GM23338 (cell line): ENCODE measurements at regions not wholly inside any gene's neighbourhood (a gene's known extent, or its start where the extent isn't known, plus 50 kb on each side); places are given as distances from the start of the nearest gene placed in this dataset.
"Not testable (repeated sequence)": the region's sequence is repeated elsewhere in the genome, so short reads cannot be mapped to it uniquely, and the experiment has no call there.

Experiments used
- ATAC-seq: fragments of 200-7000 bp; cut with Tn5 transposase; 3 replicates; pipeline ENCODE4 v1.9.1; 2020
- DNase-seq: peaks from one replicate; pipeline ENCODE4 v3.0.0-alpha.2; 2015; ENCODE audit warnings: low spot score
- H2AFZ ChIP-seq: fragments of 200-600 bp; sonication (generic); 2 replicates; pipeline ENCODE4 v1.8.0; 2016; ENCODE audit warnings: antibody characterized with exemption, mild to moderate bottlenecking, moderate library complexity
- H3F3A ChIP-seq: fragments of 200-600 bp; sonication (generic); replicated peaks from 2 replicates; pipeline ENCODE4 v1.8.0; 2017; ENCODE audit warnings: antibody characterized with exemption, mixed run types, low read depth
- H3K27ac ChIP-seq: fragments of 200-600 bp; sonication (generic); 2 replicates; pipeline ENCODE4 v1.6.1; 2016; ENCODE audit warnings: low read depth
- H3K27me3 ChIP-seq: fragments of 200-600 bp; sonication (generic); 2 replicates; pipeline ENCODE4 v1.8.0; 2016; ENCODE audit warnings: mild to moderate bottlenecking, mixed run types, moderate library complexity; ENCODE audit not compliant: insufficient read depth
- H3K36me3 ChIP-seq: fragments of 200-600 bp; sonication (generic); 2 replicates; pipeline ENCODE4 v1.8.0; 2016; ENCODE audit warnings: mild to moderate bottlenecking; ENCODE audit not compliant: insufficient read depth
- H3K4me1 ChIP-seq: fragments of 200-600 bp; sonication (generic); 2 replicates; pipeline ENCODE4 v1.8.0; 2016; ENCODE audit warnings: mild to moderate bottlenecking, moderate library complexity; ENCODE audit not compliant: insufficient read depth
- H3K4me2 ChIP-seq: fragments of 200-600 bp; sonication (generic); 2 replicates; pipeline ENCODE4 v1.7.1; 2017; ENCODE audit warnings: mixed run types
- H3K4me3 ChIP-seq: fragments of 200-600 bp; sonication (generic); 2 replicates; pipeline ENCODE4 v1.6.1; 2016; ENCODE audit warnings: mixed run types
- H3K79me2 ChIP-seq: fragments of 200-600 bp; sonication (generic); replicated peaks from 2 replicates; pipeline ENCODE4 v1.8.0; 2017; ENCODE audit warnings: mild to moderate bottlenecking; ENCODE audit not compliant: insufficient read depth
- H3K9me2 ChIP-seq: fragments of 200-600 bp; sonication (generic); 2 replicates; pipeline ENCODE4 v1.8.0; 2017; ENCODE audit not compliant: insufficient read depth
- H4K20me1 ChIP-seq: fragments of 200-600 bp; sonication (generic); replicated peaks from 2 replicates; pipeline ENCODE4 v1.8.0; 2017; ENCODE audit warnings: mild to moderate bottlenecking; ENCODE audit not compliant: insufficient read depth
- H3K27ac Mint-ChIP-seq: 2 replicates; pipeline ENCODE4 v1.8.0; 2020; ENCODE audit warnings: inconsistent platforms, mild to moderate bottlenecking, moderate library complexity, mixed read lengths
- H3K27me3 Mint-ChIP-seq: 3 replicates; pipeline ENCODE4 v1.8.0; 2022; ENCODE audit warnings: low read depth, mild to moderate bottlenecking, moderate library complexity, mixed read lengths, inconsistent platforms; ENCODE audit not compliant: insufficient read depth, poor library complexity
- H3K36me3 Mint-ChIP-seq: 3 replicates; pipeline ENCODE4 v1.8.0; 2021; ENCODE audit warnings: low read depth, mild to moderate bottlenecking, inconsistent platforms, moderate library complexity, mixed read lengths
- H3K4me1 Mint-ChIP-seq: 3 replicates; pipeline ENCODE4 v1.8.0; 2020; ENCODE audit warnings: mild to moderate bottlenecking, inconsistent platforms, mixed read lengths
- H3K4me3 Mint-ChIP-seq: 3 replicates; pipeline ENCODE4 v1.8.0; 2021; ENCODE audit warnings: moderate library complexity, mild to moderate bottlenecking, inconsistent platforms, mixed read lengths
- H3K9me3 Mint-ChIP-seq: 3 replicates; pipeline ENCODE4 v1.8.0; 2020; ENCODE audit warnings: moderate library complexity, mild to moderate bottlenecking, inconsistent platforms, mixed read lengths
- CREB1 ChIP-seq: fragments of 250-450 bp; sonication (Bioruptor Pico); IDR thresholded peaks from 2 replicates; pipeline ENCODE4 v1.5.0; 2020; ENCODE audit warnings: low read depth, mild to moderate bottlenecking, moderate library complexity
- CTCF ChIP-seq, 2 experiments: fragments of 200-600 bp in 1 of 2; sonication (generic) in 1 of 2; conservative IDR thresholded peaks; 2 replicates each; pipeline versions ENCODE4 v1.5.1 to v1.6.1; 2016 to 2017; ENCODE audit warnings: antibody characterized with exemption in 2 of 2, low read depth in 2 of 2, mild to moderate bottlenecking in 2 of 2, moderate library complexity in 1 of 2
- ETS1 ChIP-seq: IDR thresholded peaks from 2 replicates; pipeline ENCODE4 v1.6.1; 2016; ENCODE audit warnings: antibody characterized with exemption
- EZH2 ChIP-seq: fragments of 200-600 bp; sonication (generic); IDR thresholded peaks from one replicate; pipeline ENCODE4 v1.8.0; 2017; ENCODE audit warnings: antibody characterized with exemption, mild to moderate bottlenecking, low read depth; ENCODE audit not compliant: unreplicated experiment
- JUNB ChIP-seq: IDR thresholded peaks from one replicate; pipeline ENCODE4 v1.6.1; 2016; ENCODE audit warnings: antibody characterized with exemption; ENCODE audit not compliant: unreplicated experiment
- ZNF462 ChIP-seq: fragments of 250-450 bp; sonication (Bioruptor Pico); IDR thresholded peaks from 2 replicates; pipeline ENCODE4 v1.5.0; 2020; ENCODE audit warnings: mild to moderate bottlenecking, moderate library complexity

GRCh38 chr2:121069434-121069969 is 215.5 kb downstream of the TFCP2L1 start (continued):
- TF ChIP-seq ZNF462 (CRISPR knock-in tag) (no peak), EZH2 (no peak), JUNB (no peak)

- H3K27me3 Mint-ChIP-seq: peaks cover 35% of the 10 kb centered on the region
- H3K27ac Mint-ChIP-seq, H3K36me3 Mint-ChIP-seq, H3K4me3 ChIP-seq, H3K4me3 Mint-ChIP-seq, H3K4me1 ChIP-seq, DNase-seq, H3K79me2 ChIP-seq, H3K9me2 ChIP-seq, H3F3A ChIP-seq, ATAC-seq, H3K36me3 ChIP-seq, H3K4me1 Mint-ChIP-seq, H2AFZ ChIP-seq, H3K27me3 ChIP-seq, H3K4me2 ChIP-seq, H4K20me1 ChIP-seq, H3K9me3 Mint-ChIP-seq, H3K27ac ChIP-seq: not testable (repeated sequence)
Observed at GRCh38 chr2:121070061-121070460, 214.9 kb downstream of the TFCP2L1 start.

- H2AFZ ChIP-seq: peak overlapping the region; percentile 91; the same call in 1 of the 2 replicates
- Mint-ChIP-seq H3K27me3 (peaks cover 37% of the 10 kb centered on the region), H3K4me3 (no peak overlapping the region), H3K36me3 (no peaks in the 10 kb centered on the region), H3K27ac (no peak overlapping the region), H3K4me1 (peaks cover 5% of the 10 kb centered on the region; the same call in 2 of the 3 replicates), H3K9me3 (no peaks in the 10 kb centered on the region)
- H3K9me2 ChIP-seq: no peaks in the 10 kb centered on the region
- no peaks in the 10 kb centered on the region for H4K20me1 ChIP-seq
- no peaks in the 10 kb centered on the region for H3K79me2 ChIP-seq
- peak; percentile 60 for ATAC-seq
- H3K36me3 ChIP-seq: no peaks in the 10 kb centered on the region
- peaks cover 8% of the 10 kb centered on the region for H3K4me1 ChIP-seq
- H3K4me2 ChIP-seq: peak overlapping the region; percentile 66; the same call in 1 of the 2 replicates
- H3K27ac ChIP-seq: no peak overlapping the region
- peaks cover 7% of the 10 kb centered on the region for H3K27me3 ChIP-seq
- H3F3A ChIP-seq: peaks cover 8% of the 10 kb centered on the region
- no peak overlapping the region for H3K4me3 ChIP-seq
- peak; percentile 87 for DNase-seq
- TF ChIP-seq ETS1 (no peak), CREB1 (CRISPR knock-in tag) (no peak), EZH2 (no peak), CTCF (conservative IDR thresholded peaks at IDR 0.05; ENCODE audit: low read depth in 2 of 2) (peak; percentile 85 to 89)
Observed at GRCh38 chr2:121071034-121071504, 213.9 kb downstream of the TFCP2L1 start.
